ENCODE measurements at regions not wholly inside any gene's neighbourhood (a gene's known extent, or its start where the extent isn't known, plus 50 kb on each side); places are given as distances from the start of the nearest gene placed in this dataset.
A peak's percentile ranks its signal among the peaks of the same experiment; 100 is the strongest.
"Not testable (repeated sequence)": the region's sequence is repeated elsewhere in the genome, so short reads cannot be mapped to it uniquely, and the experiment has no call there.

DNA sequence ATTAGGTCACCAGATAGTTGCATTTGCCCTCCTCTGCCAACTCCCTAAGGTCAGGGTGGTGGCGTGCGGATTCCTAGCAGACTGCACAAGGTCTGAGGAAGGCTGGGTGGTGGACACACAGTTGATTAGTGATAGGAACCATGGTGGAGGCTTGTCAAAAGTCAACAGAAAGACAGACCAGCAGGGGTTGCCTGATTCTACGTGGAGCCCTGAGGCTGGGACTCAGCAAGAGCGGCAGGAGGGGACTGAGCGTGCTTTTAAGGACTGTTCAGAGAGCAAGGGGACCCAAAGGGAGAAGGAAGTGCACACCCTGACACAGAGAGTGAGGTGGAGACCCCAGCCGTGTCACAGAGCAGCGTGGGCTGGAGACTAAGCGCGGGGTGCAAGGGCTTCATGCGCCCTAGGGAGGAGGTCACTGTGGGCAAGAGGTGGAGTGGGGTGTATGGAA is 513.2 kb downstream of the RNF144A start:
- no peak for DNase-seq (ENCODE audit: low spot score)

DNA sequence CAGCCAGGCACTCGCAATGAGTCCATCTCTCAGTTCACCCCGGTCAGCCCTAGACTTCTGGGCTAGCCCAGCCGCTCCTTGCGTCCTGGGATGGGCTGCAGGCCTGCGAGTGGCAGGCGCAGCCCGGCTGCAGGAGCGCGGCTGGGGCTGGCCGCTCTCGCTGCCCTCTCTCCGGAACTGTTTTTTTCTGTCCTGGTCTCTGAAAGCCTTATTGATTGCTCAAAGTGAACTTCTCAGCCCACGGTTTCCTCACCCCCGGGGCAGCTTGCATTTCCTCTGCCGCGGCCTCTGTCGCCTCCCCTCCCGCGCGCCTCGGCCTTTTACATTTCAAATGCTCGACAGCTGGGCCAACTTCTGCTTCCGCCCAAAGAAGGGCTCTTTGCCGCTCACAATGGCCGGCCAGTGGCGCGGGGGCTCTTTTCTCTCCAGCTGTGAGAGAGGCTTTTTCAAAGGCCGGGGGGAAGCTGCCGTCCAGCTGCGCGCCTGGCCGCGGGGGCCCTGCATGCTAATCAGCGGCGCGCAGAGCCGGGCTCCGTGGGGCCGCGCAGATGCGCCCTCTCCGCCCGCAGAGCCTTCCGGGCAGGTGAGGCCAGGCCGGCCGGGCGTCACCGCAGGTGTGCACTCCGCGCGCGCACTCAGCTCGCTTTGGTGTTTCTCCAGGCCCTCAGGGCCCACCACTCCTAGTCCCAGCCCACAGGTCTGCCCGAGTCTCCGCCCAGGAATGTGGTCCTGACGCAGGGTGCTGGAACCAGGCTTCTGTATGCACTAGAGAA is 513.8 kb downstream of the RNF144A start:
- DNase-seq (ENCODE audit: low spot score) = peak; percentile 28

- DNase-seq (ENCODE audit: low spot score) = no peak
These were observed 515.2 kb downstream of the RNF144A start for GRCh38 chr2:7432436-7432835.

- no peak for DNase-seq (ENCODE audit: low spot score)
These were observed 519.1 kb downstream of the RNF144A start for GRCh38 chr2:7436096-7436906.

DNA sequence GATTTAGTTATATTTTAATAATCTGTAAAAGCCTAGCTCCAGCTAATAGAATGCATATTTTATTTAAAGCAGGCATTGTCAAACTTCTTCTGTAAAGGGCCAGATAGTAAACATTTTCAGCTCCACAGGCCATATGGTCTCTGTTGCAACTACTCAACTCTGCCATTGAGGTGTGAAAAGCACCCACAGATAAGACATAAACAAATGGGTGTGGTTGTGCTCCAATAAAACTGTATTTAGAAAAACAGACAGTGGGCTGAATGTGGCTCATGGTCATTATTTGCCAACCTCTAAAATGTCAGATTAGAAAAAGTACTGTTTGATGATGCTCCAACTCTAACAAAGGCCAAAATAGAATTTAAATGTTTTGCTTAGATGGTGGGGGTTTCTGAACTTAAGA is 519.9 kb downstream of the RNF144A start:
- DNase-seq (ENCODE audit: low spot score) = no peak

DNA sequence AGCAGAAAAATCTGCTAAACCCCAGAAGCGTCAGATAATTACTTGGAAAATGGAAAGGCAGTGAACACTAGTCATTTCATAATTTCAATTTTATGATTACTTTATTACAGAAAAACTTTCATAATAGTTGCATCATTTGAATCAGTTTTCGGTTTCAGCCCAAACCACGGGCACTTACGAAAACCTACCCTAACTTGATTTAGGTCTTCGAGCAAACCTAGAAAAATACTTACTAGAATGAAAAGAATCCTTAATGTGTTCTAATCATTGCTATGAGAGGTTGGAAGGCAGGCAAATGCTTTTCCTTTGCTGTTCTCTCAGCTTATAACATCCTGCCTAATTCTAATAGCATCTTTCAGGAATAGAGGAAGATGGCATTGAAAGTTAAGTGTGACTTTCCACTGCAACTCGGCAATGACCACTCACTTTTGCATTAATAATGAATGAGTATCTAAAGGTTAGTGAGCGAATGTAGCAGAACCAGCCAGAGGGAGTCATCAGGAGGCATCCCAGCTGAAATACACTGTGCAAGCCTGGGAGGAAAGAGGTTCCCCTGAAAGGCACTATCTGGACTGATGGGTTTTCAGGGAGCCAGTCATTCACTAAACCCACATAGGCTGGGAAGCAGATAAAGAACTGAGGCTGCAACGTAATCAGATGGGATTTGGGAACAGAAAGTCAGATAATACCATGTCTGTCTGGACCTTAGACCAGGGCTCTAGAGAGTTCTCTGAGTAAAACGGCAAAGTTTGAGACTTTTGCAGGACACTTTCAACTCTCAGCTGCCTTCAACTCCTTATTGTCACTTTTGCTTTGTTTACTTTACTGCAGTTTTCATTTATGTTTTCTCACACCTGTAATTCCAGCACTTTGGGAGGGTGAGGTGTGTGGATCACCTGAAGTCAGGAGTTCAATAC is 520.8 kb downstream of the RNF144A start:
- DNase-seq (ENCODE audit: low spot score) = no peak

- no peak for DNase-seq (ENCODE audit: low spot score)
These were observed 521.6 kb downstream of the RNF144A start for GRCh38 chr2:7438855-7439254.

- DNase-seq (ENCODE audit: low spot score) = no peak
These were observed 523.8 kb downstream of the RNF144A start for GRCh38 chr2:7440977-7441376.

GRCh38 chr2:7441841-7442240 is 524.6 kb downstream of the RNF144A start:
- not testable (repeated sequence) for DNase-seq (ENCODE audit: low spot score)

DNA sequence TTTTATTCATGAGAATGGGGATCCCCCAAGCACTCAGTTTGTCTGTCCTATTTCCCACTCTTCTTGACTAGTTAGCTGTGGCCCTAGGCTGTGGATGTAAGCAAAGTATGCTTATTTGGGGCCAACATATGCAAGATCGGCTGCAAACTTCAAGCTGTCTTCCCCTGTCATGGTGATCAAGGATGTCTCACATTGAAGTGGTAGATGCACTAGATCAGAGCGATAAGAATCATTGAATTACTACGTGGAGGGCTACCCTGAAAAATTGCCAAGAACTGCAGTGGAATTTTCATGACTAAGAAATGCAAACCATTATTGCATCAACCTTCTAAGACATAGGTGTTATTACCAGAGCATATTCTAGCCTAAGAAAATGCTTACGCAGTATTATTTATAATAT is 527.4 kb downstream of the RNF144A start:
- DNase-seq (ENCODE audit: low spot score) = no peak

DNA sequence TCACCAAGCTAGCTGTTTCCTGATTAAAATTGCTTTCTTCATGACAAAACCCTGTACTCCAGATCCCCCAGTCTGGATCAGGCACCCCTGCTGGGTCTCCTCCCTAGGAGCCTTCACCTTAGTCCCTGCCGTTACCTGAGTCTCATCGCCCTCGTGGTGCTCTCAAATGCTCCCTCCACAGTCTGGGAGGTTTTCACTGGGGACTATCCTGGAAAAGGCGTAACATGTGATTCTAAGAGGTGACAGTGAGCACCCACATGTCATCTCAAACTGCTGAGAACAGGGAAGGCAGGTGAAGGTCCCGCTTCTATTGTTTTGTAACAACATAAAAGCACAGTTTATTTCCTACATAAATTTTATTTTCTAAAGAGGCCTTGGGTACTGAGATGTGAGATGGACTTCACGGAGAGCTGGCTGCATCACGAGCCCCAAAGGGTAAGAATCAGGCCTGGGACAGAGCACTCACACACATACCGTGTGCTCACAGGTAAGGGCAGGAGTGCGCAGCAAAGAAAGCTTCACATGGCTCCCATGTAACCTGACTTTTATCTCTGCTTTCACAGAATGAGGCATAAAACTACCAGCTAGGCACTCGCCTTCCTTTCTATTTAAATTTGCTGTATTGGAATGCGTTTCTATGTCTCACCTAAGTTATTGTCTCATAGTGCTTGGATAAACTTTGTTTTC is 531.5 kb downstream of the RNF144A start:
- DNase-seq (ENCODE audit: low spot score) = no peak

DNA sequence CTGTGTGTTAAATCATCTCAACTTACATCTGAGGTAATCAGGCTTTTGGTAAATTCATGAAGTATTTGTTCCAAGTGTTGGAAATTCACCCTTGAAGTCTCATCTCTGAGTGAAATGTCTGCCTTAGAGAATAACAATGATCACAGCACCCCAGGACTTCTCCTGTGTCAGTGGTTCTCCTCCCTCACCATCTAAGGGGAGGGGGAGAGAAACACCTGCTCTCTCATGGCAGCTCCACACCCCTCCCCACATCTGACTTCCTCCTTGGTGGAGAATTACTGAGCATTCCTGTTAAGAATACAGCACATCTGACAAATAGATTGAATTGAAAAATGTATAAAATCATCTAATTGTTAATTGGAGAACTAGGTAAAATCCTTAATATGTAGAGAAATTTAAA is 532.1 kb downstream of the RNF144A start:
- DNase-seq (ENCODE audit: low spot score) = no peak

DNA sequence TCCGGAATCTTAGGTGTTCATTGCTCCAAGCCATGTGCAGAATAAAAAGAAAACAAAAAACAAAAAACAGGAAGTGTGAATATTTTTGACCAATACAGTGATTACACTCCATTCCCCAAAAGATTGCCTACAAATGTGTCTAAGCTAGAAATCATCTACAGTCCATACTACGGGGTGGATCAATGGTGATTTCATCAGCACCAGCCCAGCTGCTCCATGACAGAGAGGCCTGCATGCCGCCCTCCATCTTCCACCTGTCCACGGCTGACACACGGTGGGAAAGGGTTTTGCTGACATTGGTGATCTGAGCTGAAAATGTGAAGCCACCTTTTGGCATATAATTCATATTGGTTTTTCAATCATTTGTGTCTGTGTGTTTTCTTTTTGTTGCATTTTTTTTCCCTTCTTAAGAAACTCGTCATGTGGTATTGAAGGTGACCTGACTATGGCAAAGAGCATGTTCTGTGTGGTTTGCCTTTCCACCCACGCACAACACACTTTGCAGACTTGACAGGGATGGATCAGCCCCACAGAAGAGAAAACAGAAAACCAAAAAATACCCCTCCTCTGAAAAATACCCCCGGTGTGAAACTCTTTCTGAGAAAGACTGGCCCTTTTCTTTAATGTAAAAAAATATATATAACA is 533.1 kb downstream of the RNF144A start:
- no peak for DNase-seq (ENCODE audit: low spot score)

- DNase-seq (ENCODE audit: low spot score) = no peak
These were observed 533.6 kb downstream of the RNF144A start for GRCh38 chr2:7450833-7451190.

GRCh38 chr2:7452110-7452876 is 535.1 kb downstream of the RNF144A start:
- DNase-seq (ENCODE audit: low spot score) = no peak

- DNase-seq (ENCODE audit: low spot score) = no peak
These were observed 537.4 kb downstream of the RNF144A start for GRCh38 chr2:7454592-7454991.

DNA sequence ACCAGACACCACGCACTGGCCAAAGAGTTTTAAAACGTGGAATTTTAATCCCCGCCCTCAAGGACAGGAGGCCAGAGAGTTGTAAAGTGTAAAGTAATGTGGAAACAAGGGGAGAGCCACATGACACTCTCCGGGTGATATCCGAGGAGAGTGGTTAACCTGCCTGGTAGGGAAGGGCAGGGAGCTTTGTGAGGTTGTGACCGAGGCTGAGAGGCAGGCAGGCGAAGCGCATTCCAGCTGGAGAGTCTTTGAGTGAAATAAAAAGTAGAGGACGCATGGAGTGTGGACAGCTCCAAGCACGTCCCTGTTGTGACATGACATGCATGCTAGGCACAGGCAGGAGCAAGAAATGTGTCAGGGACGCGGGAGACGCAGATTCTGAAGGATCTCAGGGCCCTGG is 539.5 kb downstream of the RNF144A start:
- DNase-seq (ENCODE audit: low spot score) = no peak

GRCh38 chr2:7458066-7458465 is 540.9 kb downstream of the RNF144A start:
- no peak for DNase-seq (ENCODE audit: low spot score)

DNA sequence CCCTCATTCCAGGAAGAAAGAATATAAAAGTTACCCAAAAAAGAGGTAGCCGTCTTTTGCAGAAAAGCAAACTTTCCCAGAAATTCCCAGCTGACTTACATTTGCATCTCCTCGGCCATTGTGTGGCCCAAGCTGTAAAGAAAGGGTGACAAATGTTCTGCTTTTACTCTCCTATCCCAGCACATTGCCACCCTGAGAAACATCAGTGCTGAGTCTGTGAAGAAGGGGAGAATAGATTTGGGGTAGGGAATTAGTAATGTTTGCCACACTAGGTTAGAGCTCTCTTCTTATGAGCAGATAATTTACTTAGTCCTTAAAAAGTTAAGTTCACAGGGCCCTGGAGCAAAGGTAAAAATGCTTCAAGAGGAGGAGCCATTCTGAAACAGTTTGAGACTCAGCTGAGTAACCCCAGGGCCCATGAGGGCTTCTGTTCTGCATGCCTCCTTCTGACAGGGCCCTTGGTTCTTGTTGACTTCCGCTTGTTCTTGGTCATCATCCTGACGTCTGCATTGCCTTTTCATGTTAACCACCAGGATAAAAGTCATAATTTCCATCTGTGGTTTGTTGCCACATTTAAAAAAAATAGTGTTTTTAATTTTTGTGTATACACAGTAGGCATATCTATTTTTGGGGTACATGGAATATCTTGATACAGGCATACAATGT is 550.7 kb downstream of the RNF144A start:
- no peak for DNase-seq (ENCODE audit: low spot score)

DNA sequence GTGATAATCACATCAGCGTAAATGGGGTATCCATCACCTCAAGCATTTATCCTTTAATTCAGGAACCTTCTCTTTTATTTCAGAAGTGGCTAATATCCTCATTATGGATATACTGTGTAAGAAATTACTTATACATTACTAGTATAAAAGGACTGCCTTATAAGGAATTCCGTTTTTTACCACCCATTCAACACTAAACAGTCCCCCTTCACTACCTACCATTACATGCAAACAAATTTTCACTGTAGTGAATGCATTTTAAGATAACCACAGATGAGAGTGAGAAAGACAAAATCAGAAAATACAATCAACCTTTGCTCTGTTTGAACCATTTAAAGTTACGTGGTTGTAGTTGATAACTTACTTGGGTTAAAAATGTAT is 551.2 kb downstream of the RNF144A start:
- DNase-seq (ENCODE audit: low spot score) = no peak
